Hepatocyte (in vitro differentiated cells): ENCODE measurements at regions not wholly inside any gene's neighbourhood (a gene's known extent, or its start where the extent isn't known, plus 50 kb on each side); places are given as distances from the start of the nearest gene placed in this dataset.

Source experiments
- EZH2 ChIP-seq: fragments of 200-600 bp; sonication (generic); IDR thresholded peaks from 2 replicates; pipeline ENCODE4 v1.6.1; 2016; ENCODE audit warnings: antibody characterized with exemption, mild to moderate bottlenecking, borderline replicate concordance
- EZH2phosphoT487 ChIP-seq: fragments of 200-600 bp; sonication (generic); IDR thresholded peaks from one replicate; pipeline ENCODE4 v1.6.1; 2018; ENCODE audit warnings: antibody characterized with exemption, mild to moderate bottlenecking, low read depth, moderate library complexity; ENCODE audit not compliant: unreplicated experiment, severe bottlenecking
- TF ChIP-seq, protein P1 (sequence below): fragments of 200-600 bp; sonication (generic); IDR thresholded peaks from 2 replicates; pipeline ENCODE4 v1.5.1; 2016; ENCODE audit warnings: antibody characterized with exemption, mild to moderate bottlenecking; ENCODE audit not compliant: poor library complexity

DNA sequence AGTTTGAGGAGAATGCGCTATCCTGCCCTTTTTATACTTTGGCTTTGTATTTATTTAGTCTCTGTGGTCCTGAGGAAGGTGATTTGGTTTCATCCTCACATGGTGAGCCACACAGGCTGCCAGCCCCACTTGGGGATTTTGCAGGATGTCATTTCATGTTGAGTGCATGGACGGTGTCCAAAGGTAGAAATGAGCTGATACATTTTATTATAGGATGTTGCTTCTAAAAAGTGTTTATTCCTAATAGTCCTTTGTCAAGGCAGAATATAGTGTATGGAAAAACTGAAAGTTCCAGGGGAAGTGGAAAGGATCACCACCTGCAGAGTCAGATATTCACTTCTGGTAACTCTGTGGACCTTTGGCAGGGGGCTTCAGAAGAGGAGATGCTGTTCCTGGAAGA is 434.6 kb downstream of the CD109 start:
- TF ChIP-seq, protein P1, sequence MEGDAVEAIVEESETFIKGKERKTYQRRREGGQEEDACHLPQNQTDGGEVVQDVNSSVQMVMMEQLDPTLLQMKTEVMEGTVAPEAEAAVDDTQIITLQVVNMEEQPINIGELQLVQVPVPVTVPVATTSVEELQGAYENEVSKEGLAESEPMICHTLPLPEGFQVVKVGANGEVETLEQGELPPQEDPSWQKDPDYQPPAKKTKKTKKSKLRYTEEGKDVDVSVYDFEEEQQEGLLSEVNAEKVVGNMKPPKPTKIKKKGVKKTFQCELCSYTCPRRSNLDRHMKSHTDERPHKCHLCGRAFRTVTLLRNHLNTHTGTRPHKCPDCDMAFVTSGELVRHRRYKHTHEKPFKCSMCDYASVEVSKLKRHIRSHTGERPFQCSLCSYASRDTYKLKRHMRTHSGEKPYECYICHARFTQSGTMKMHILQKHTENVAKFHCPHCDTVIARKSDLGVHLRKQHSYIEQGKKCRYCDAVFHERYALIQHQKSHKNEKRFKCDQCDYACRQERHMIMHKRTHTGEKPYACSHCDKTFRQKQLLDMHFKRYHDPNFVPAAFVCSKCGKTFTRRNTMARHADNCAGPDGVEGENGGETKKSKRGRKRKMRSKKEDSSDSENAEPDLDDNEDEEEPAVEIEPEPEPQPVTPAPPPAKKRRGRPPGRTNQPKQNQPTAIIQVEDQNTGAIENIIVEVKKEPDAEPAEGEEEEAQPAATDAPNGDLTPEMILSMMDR, result no peak
- TF ChIP-seq EZH2 (no peak), EZH2phosphoT487 (no peak)
